ENCODE measurements at regions not wholly inside any gene's neighbourhood (a gene's known extent, or its start where the extent isn't known, plus 50 kb on each side); places are given as distances from the start of the nearest gene placed in this dataset.

GRCh38 chr2:103942199-103942598 is 911.7 kb upstream of the POU3F3 start:
- TF ChIP-seq GLIS3 (CRISPR knock-in tag; IDR thresholded peaks at IDR 0.05), result no peak
- no peak for TF ChIP-seq TOX (CRISPR knock-in tag; IDR thresholded peaks at IDR 0.05; ENCODE audit: borderline replicate concordance)
- TF ChIP-seq CSDC2 (CRISPR knock-in tag; IDR thresholded peaks at IDR 0.05), result no peak
- TF ChIP-seq PPARA (CRISPR knock-in tag; IDR thresholded peaks at IDR 0.05; ENCODE audit: borderline replicate concordance), result no peak
- TF ChIP-seq RARB (CRISPR knock-in tag; IDR thresholded peaks at IDR 0.05), result no peak
- no peak for TF ChIP-seq BACH2 (CRISPR knock-in tag; IDR thresholded peaks at IDR 0.05; ENCODE audit: borderline replicate concordance)
- TF ChIP-seq PATZ1 (CRISPR knock-in tag; IDR thresholded peaks at IDR 0.05; ENCODE audit: borderline replicate concordance), result no peak
- no peak for TF ChIP-seq ZFP30 (CRISPR knock-in tag; IDR thresholded peaks at IDR 0.05)
- TF ChIP-seq, protein P1, sequence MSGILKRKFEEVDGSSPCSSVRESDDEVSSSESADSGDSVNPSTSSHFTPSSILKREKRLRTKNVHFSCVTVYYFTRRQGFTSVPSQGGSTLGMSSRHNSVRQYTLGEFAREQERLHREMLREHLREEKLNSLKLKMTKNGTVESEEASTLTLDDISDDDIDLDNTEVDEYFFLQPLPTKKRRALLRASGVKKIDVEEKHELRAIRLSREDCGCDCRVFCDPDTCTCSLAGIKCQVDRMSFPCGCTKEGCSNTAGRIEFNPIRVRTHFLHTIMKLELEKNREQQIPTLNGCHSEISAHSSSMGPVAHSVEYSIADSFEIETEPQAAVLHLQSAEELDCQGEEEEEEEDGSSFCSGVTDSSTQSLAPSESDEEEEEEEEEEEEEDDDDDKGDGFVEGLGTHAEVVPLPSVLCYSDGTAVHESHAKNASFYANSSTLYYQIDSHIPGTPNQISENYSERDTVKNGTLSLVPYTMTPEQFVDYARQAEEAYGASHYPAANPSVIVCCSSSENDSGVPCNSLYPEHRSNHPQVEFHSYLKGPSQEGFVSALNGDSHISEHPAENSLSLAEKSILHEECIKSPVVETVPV (CRISPR knock-in tag; IDR thresholded peaks at IDR 0.05), result no peak
- no peak for TF ChIP-seq ISL1 (CRISPR knock-in tag; IDR thresholded peaks at IDR 0.05)
- no peak for TF ChIP-seq ZNF8 (CRISPR knock-in tag; IDR thresholded peaks at IDR 0.05)
- no peak for TF ChIP-seq ZFP3 (CRISPR knock-in tag; IDR thresholded peaks at IDR 0.05)

All from SK-N-SH treated with all-trans-retinoic acid at 6 μM for 48 hours (cell line).